ENCODE measurements at regions not wholly inside any gene's neighbourhood (a gene's known extent, or its start where the extent isn't known, plus 50 kb on each side); places are given as distances from the start of the nearest gene placed in this dataset.

DNA sequence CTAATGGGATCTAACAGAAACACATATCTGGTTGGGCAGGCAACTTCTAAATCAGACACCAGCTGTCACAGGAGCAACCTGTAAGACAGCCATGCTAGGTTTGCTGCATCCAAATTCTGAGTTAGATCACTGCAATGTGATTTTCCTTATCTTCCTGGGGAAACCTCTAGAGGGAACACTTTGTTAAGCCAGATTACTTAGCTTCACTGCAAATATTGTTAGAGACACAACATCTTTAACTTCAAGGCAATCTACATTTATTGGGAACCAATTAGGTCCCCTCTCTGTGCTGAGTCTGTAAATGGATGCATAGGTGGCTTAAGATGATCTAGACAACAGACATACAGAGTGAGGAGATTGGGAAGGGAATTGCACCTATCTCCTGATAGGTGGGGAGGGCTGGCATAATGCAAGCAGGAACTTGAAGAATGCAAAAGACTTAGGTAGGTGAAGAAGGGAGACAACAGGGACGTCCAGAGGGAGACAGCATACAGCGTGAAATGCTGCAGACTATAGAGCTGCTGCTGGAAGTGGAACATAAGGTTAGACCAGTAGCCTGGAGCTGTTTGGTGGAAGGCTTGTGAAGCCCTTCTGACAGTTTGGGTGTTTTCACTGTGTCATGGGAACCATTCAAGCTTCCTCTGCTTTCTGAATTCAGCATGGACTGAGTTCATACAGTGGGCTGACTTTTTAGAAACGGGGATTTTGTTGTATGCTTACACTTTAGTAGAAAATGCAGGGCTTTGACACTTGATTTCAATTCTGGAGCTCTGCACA is 109.8 kb upstream of the ELMO1 start:
- Histone ChIP-seq H3K9ac (no peak overlapping the region), H3K4me1 (peaks cover 3% of the 10 kb centered on the region), H2AFZ (replicated peaks) (peak overlapping the region; percentile 18), H3K4me2 (no peak overlapping the region), H3K27ac (no peak overlapping the region), H3K79me2 (ENCODE audit: low read depth) (no peaks in the 10 kb centered on the region), H3K27me3 (no peaks in the 10 kb centered on the region), H3K9me3 (ENCODE audit: low read depth) (no peaks in the 10 kb centered on the region), H3K4me3 (no peak overlapping the region), H3F3A (ENCODE audit: low read depth) (no peaks in the 10 kb centered on the region), H4K20me1 (ENCODE audit: low read depth) (no peaks in the 10 kb centered on the region), H3K36me3 (no peaks in the 10 kb centered on the region)
- TF ChIP-seq CTCF (IDR thresholded peaks at IDR 0.05) (peak; percentile 10), EZH2phosphoT487 (IDR thresholded peaks at IDR 0.05) (no peak), EZH2 (IDR thresholded peaks at IDR 0.05) (no peak)
- H3K4me3 Mint-ChIP-seq: no peak overlapping the region
- peaks cover 2% of the 10 kb centered on the region for H3K27me3 Mint-ChIP-seq (ENCODE audit: insufficient read depth, low read depth)
- no peak for DNase-seq (ENCODE audit: low spot score)
- no peaks in the 10 kb centered on the region for H3K36me3 Mint-ChIP-seq
- H3K4me1 Mint-ChIP-seq: no peaks in the 10 kb centered on the region
- H3K9me3 Mint-ChIP-seq: peaks cover 9% of the 10 kb centered on the region
- H3K27ac Mint-ChIP-seq: no peak overlapping the region

DNA sequence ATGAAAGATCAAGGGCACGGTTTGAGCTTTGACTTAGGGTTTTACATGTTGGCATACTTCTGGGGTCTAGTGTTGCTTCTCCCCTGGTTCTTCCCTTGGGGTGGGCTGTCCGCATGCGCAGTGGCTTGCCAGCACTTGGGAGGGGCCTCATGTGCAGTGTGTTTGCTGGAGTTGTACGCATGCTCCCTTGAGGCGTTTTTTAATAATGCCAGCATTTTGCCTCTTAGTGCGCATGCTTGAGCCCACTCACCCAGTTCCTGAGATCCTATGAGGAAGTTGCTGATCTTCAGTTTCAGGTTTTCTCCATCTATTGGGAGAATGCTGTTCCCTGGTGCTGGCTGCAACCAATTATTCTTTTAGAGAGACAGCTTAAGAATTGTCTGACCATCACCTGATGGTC is 113.4 kb upstream of the GPR141 start:
- H3K9me3 Mint-ChIP-seq: no peaks in the 10 kb centered on the region
- Histone ChIP-seq H3K79me2 (ENCODE audit: low read depth) (no peaks in the 10 kb centered on the region), H3K9ac (no peak overlapping the region), H3K9me3 (ENCODE audit: low read depth) (no peaks in the 10 kb centered on the region), H3K4me1 (no peaks in the 10 kb centered on the region), H3K4me3 (no peak overlapping the region), H3K27me3 (no peaks in the 10 kb centered on the region), H3K27ac (no peak overlapping the region), H4K20me1 (ENCODE audit: low read depth) (no peaks in the 10 kb centered on the region), H3K36me3 (no peaks in the 10 kb centered on the region), H3K4me2 (no peak overlapping the region), H3F3A (ENCODE audit: low read depth) (no peaks in the 10 kb centered on the region), H2AFZ (replicated peaks) (no peak overlapping the region)
- DNase-seq (ENCODE audit: low spot score): no peak
- no peak overlapping the region for H3K27ac Mint-ChIP-seq
- no peaks in the 10 kb centered on the region for H3K27me3 Mint-ChIP-seq (ENCODE audit: insufficient read depth, low read depth)
- TF ChIP-seq CTCF (IDR thresholded peaks at IDR 0.05): no peak
- TF ChIP-seq EZH2phosphoT487 (IDR thresholded peaks at IDR 0.05): no peak
- TF ChIP-seq EZH2 (IDR thresholded peaks at IDR 0.05): no peak
- H3K4me3 Mint-ChIP-seq: no peak overlapping the region
- no peaks in the 10 kb centered on the region for H3K36me3 Mint-ChIP-seq
- no peaks in the 10 kb centered on the region for H3K4me1 Mint-ChIP-seq

DNA sequence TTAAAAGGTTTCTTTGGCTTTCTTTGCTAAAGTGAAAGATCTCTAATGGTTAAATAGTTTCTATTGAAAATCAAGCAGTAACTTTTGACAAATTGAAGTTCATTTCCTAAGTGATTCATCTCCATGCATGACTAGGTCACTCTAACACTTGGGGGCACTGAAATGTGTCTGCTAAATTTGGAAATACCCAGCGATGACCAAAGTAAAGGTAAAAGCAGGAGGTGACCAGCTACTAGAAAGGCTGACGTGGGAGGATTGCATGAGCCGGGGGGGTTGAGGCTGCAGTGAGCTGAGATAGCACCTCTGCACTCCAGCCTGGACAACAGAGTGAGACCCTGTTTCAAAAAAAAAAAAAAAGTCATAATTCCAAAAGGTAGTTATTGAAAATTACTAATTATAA is 111.8 kb upstream of the GPR141 start:
- H3K4me3 ChIP-seq: no peak overlapping the region

More for the DNA sequence above, 111.8 kb upstream of the GPR141 start:
- Histone ChIP-seq H3K9ac (no peak overlapping the region), H3K27ac (no peak overlapping the region), H3K36me3 (no peaks in the 10 kb centered on the region), H3K9me3 (ENCODE audit: low read depth) (no peaks in the 10 kb centered on the region), H3K4me1 (no peaks in the 10 kb centered on the region), H4K20me1 (ENCODE audit: low read depth) (no peaks in the 10 kb centered on the region), H3F3A (ENCODE audit: low read depth) (no peaks in the 10 kb centered on the region), H2AFZ (replicated peaks) (no peak overlapping the region), H3K79me2 (ENCODE audit: low read depth) (no peaks in the 10 kb centered on the region), H3K4me2 (no peak overlapping the region), H3K27me3 (no peaks in the 10 kb centered on the region)
- no peaks in the 10 kb centered on the region for H3K36me3 Mint-ChIP-seq
- H3K27me3 Mint-ChIP-seq (ENCODE audit: insufficient read depth, low read depth): no peaks in the 10 kb centered on the region
- H3K27ac Mint-ChIP-seq: no peak overlapping the region
- H3K4me3 Mint-ChIP-seq: no peak overlapping the region
- no peaks in the 10 kb centered on the region for H3K4me1 Mint-ChIP-seq
- no peak for DNase-seq (ENCODE audit: low spot score)
- no peaks in the 10 kb centered on the region for H3K9me3 Mint-ChIP-seq
- TF ChIP-seq EZH2 (IDR thresholded peaks at IDR 0.05) (no peak), CTCF (IDR thresholded peaks at IDR 0.05) (no peak), EZH2phosphoT487 (IDR thresholded peaks at IDR 0.05) (no peak)

All from neural progenitor cell (in vitro differentiated cells).